NOMO-1 treated with DMSO at 0.1 percent for 48 hours (cell line): ENCODE measurements at regions not wholly inside any gene's neighbourhood (a gene's known extent, or its start where the extent isn't known, plus 50 kb on each side); places are given as distances from the start of the nearest gene placed in this dataset.
A peak's percentile ranks its signal among the peaks of the same experiment; 100 is the strongest.
"Not testable (repeated sequence)": the region's sequence is repeated elsewhere in the genome, so short reads cannot be mapped to it uniquely, and the experiment has no call there.

Source experiments
- DNase-seq: peaks from one replicate; lab custom pipeline; 2025; ENCODE audit not compliant: unreplicated experiment; lab: John Stamatoyannopoulos, UW

GRCh38 chr17:27944546-27945332 is 51.6 kb upstream of the LYRM9 start:
- no peak for DNase-seq

- DNase-seq: no peak
These were observed 52.1 kb upstream of the LYRM9 start for GRCh38 chr17:27945333-27945616.

- DNase-seq: no peak
These were observed 52.8 kb upstream of the LYRM9 start for GRCh38 chr17:27945953-27946352.

- DNase-seq: peak; percentile 46
These were observed 53.3 kb upstream of the LYRM9 start for GRCh38 chr17:27946513-27946912.

GRCh38 chr17:27947005-27947406 is 53.8 kb upstream of the LYRM9 start:
- DNase-seq: no peak

GRCh38 chr17:27949304-27949703 is 56.1 kb upstream of the LYRM9 start:
- DNase-seq: no peak

GRCh38 chr17:27950225-27950624 is 57.1 kb upstream of the LYRM9 start:
- not testable (repeated sequence) for DNase-seq

- DNase-seq: no peak
These were observed 57.8 kb upstream of the LYRM9 start for GRCh38 chr17:27950995-27951394.

- DNase-seq: no peak
These were observed 58.7 kb upstream of the LYRM9 start for GRCh38 chr17:27951872-27952271.

- DNase-seq: no peak
These were observed 59.2 kb upstream of the LYRM9 start for GRCh38 chr17:27952366-27952765.

GRCh38 chr17:27954548-27955495 is 61.7 kb upstream of the LYRM9 start:
- no peak for DNase-seq

GRCh38 chr17:27956601-27957445 is 63.7 kb upstream of the LYRM9 start:
- no peak for DNase-seq

- not testable (repeated sequence) for DNase-seq
These were observed 64.3 kb upstream of the LYRM9 start for GRCh38 chr17:27957446-27957793.

GRCh38 chr17:27958708-27959381 is 65.7 kb upstream of the LYRM9 start:
- no peak for DNase-seq

GRCh38 chr17:27959382-27959709 is 66.2 kb upstream of the LYRM9 start:
- no peak for DNase-seq

GRCh38 chr17:27960183-27960849 is 67.2 kb upstream of the LYRM9 start:
- no peak for DNase-seq

GRCh38 chr17:27962581-27962980 is 69.4 kb upstream of the LYRM9 start:
- not testable (repeated sequence) for DNase-seq

- no peak for DNase-seq
These were observed 72.1 kb upstream of the LYRM9 start for GRCh38 chr17:27965224-27965623.

- no peak for DNase-seq
These were observed 74.2 kb upstream of the NLK start for GRCh38 chr17:27968206-27968732.

GRCh38 chr17:27970587-27970986 is 71.9 kb upstream of the NLK start:
- DNase-seq: no peak
